Stimulated activated memory B cell treated with anti-CD40 and anti-IgM and Interleukin-4, amounts not matched to agents 10 μg/mL and 1 μg/mL and 100 μg/mL, for 72 hours (primary cell): ENCODE measurements at regions not wholly inside any gene's neighbourhood (a gene's known extent, or its start where the extent isn't known, plus 50 kb on each side); places are given as distances from the start of the nearest gene placed in this dataset.
"Not testable (repeated sequence)": the region's sequence is repeated elsewhere in the genome, so short reads cannot be mapped to it uniquely, and the experiment has no call there.

Source experiments
- ATAC-seq: fragments of 150-1000 bp; cut with Tn5 transposase; 2 replicates; pipeline ENCODE4 v1.10.0; 2021
- H3K27ac Mint-ChIP-seq: one replicate; pipeline ENCODE4 v1.8.0; 2022; ENCODE audit warnings: mild to moderate bottlenecking, mixed read lengths
- H3K27me3 Mint-ChIP-seq: one replicate; pipeline ENCODE4 v1.8.0; 2022; ENCODE audit warnings: mixed read lengths
- H3K36me3 Mint-ChIP-seq: one replicate; pipeline ENCODE4 v1.8.0; 2022; ENCODE audit warnings: mixed read lengths
- H3K4me1 Mint-ChIP-seq: one replicate; pipeline ENCODE4 v1.8.0; 2022; ENCODE audit warnings: mixed read lengths
- H3K4me3 Mint-ChIP-seq: one replicate; pipeline ENCODE4 v1.8.0; 2022; ENCODE audit warnings: mild to moderate bottlenecking, moderate library complexity, mixed read lengths
- H3K9me3 Mint-ChIP-seq: one replicate; pipeline ENCODE4 v1.8.0; 2022; ENCODE audit warnings: mixed read lengths

- Mint-ChIP-seq H3K27me3 (no peaks in the 10 kb centered on the region), H3K4me1 (no peaks in the 10 kb centered on the region), H3K36me3 (no peaks in the 10 kb centered on the region), H3K4me3 (no peak overlapping the region), H3K9me3 (peaks cover 5% of the 10 kb centered on the region), H3K27ac (no peak overlapping the region)
- no peak for ATAC-seq
These were observed 1046.6 kb downstream of the CDH8 start for GRCh38 chr16:60989592-60989991.

- H3K27me3 Mint-ChIP-seq = no peaks in the 10 kb centered on the region
- H3K27ac Mint-ChIP-seq = no peak overlapping the region
- peaks cover 11% of the 10 kb centered on the region for H3K9me3 Mint-ChIP-seq
- no peak overlapping the region for H3K4me3 Mint-ChIP-seq
- H3K4me1 Mint-ChIP-seq = no peaks in the 10 kb centered on the region
- no peak for ATAC-seq
- no peaks in the 10 kb centered on the region for H3K36me3 Mint-ChIP-seq
These were observed 1057.1 kb downstream of the CDH8 start for GRCh38 chr16:60979119-60979518.

- no peak for ATAC-seq
- Mint-ChIP-seq H3K27ac (no peak overlapping the region), H3K4me1 (no peaks in the 10 kb centered on the region), H3K36me3 (no peaks in the 10 kb centered on the region), H3K27me3 (no peaks in the 10 kb centered on the region), H3K4me3 (no peak overlapping the region), H3K9me3 (peaks cover 3% of the 10 kb centered on the region)
These were observed 1086.4 kb downstream of the CDH8 start for GRCh38 chr16:60949800-60950199.

- no peak for ATAC-seq
- Mint-ChIP-seq H3K4me1 (no peaks in the 10 kb centered on the region), H3K27me3 (no peaks in the 10 kb centered on the region)
These were observed 1091.0 kb downstream of the CDH8 start for GRCh38 chr16:60945225-60945624.

GRCh38 chr16:60936189-60936588 is 1100.0 kb downstream of the CDH8 start:
- not testable (repeated sequence) for H3K27me3 Mint-ChIP-seq, H3K9me3 Mint-ChIP-seq, H3K4me1 Mint-ChIP-seq, H3K4me3 Mint-ChIP-seq, H3K36me3 Mint-ChIP-seq, ATAC-seq, H3K27ac Mint-ChIP-seq

More at GRCh38 chr16:60945225-60945624, 1091.0 kb downstream of the CDH8 start:
- Mint-ChIP-seq H3K4me3 (no peak overlapping the region), H3K36me3 (no peaks in the 10 kb centered on the region), H3K27ac (no peak overlapping the region), H3K9me3 (peaks cover 5% of the 10 kb centered on the region)

GRCh38 chr16:60932600-60932999 is 1103.6 kb downstream of the CDH8 start:
- H3K27me3 Mint-ChIP-seq = no peaks in the 10 kb centered on the region
- peaks cover 3% of the 10 kb centered on the region for H3K9me3 Mint-ChIP-seq
- H3K36me3 Mint-ChIP-seq = no peaks in the 10 kb centered on the region
- H3K27ac Mint-ChIP-seq = no peak overlapping the region
- no peaks in the 10 kb centered on the region for H3K4me1 Mint-ChIP-seq
- no peak overlapping the region for H3K4me3 Mint-ChIP-seq
- no peak for ATAC-seq

- Mint-ChIP-seq H3K4me3 (no peak overlapping the region), H3K27ac (no peak overlapping the region), H3K27me3 (no peaks in the 10 kb centered on the region), H3K9me3 (peaks cover 4% of the 10 kb centered on the region), H3K36me3 (no peaks in the 10 kb centered on the region), H3K4me1 (no peaks in the 10 kb centered on the region)
- ATAC-seq = no peak
These were observed 1105.9 kb downstream of the CDH8 start for GRCh38 chr16:60930291-60930690.

- no peak overlapping the region for H3K27ac Mint-ChIP-seq
- H3K4me3 Mint-ChIP-seq = no peak overlapping the region
- H3K4me1 Mint-ChIP-seq = no peaks in the 10 kb centered on the region
- no peak for ATAC-seq
- H3K27me3 Mint-ChIP-seq = no peaks in the 10 kb centered on the region
- H3K36me3 Mint-ChIP-seq = no peaks in the 10 kb centered on the region
- H3K9me3 Mint-ChIP-seq = peaks cover 12% of the 10 kb centered on the region
These were observed 1113.3 kb downstream of the CDH8 start for GRCh38 chr16:60922920-60923319.

- no peaks in the 10 kb centered on the region for H3K27me3 Mint-ChIP-seq
- ATAC-seq = no peak
- no peak overlapping the region for H3K27ac Mint-ChIP-seq
- no peaks in the 10 kb centered on the region for H3K4me1 Mint-ChIP-seq
- H3K4me3 Mint-ChIP-seq = no peak overlapping the region
- H3K9me3 Mint-ChIP-seq = peaks cover 5% of the 10 kb centered on the region
- H3K36me3 Mint-ChIP-seq = no peaks in the 10 kb centered on the region
These were observed 1121.9 kb downstream of the CDH8 start for GRCh38 chr16:60914334-60914733.

GRCh38 chr16:60907645-60908044 is 1128.6 kb downstream of the CDH8 start:
- no peak for ATAC-seq

GRCh38 chr16:60905811-60906210 is 1130.4 kb downstream of the CDH8 start:
- no peaks in the 10 kb centered on the region for H3K4me1 Mint-ChIP-seq
- H3K27ac Mint-ChIP-seq = no peak overlapping the region
- ATAC-seq = no peak
- H3K27me3 Mint-ChIP-seq = no peaks in the 10 kb centered on the region
- peaks cover 3% of the 10 kb centered on the region for H3K9me3 Mint-ChIP-seq
- H3K4me3 Mint-ChIP-seq = no peak overlapping the region
- H3K36me3 Mint-ChIP-seq = no peaks in the 10 kb centered on the region

More at GRCh38 chr16:60907645-60908044, 1128.6 kb downstream of the CDH8 start:
- no peaks in the 10 kb centered on the region for H3K36me3 Mint-ChIP-seq
- H3K4me1 Mint-ChIP-seq = no peaks in the 10 kb centered on the region
- no peaks in the 10 kb centered on the region for H3K27me3 Mint-ChIP-seq
- no peak overlapping the region for H3K27ac Mint-ChIP-seq
- H3K4me3 Mint-ChIP-seq = no peak overlapping the region
- peaks cover 3% of the 10 kb centered on the region for H3K9me3 Mint-ChIP-seq

GRCh38 chr16:60902114-60902513 is 1134.1 kb downstream of the CDH8 start:
- Mint-ChIP-seq H3K27ac (no peak overlapping the region), H3K4me3 (no peak overlapping the region), H3K36me3 (no peaks in the 10 kb centered on the region), H3K4me1 (no peaks in the 10 kb centered on the region), H3K27me3 (no peaks in the 10 kb centered on the region), H3K9me3 (peaks cover 4% of the 10 kb centered on the region)
- no peak for ATAC-seq

- H3K27me3 Mint-ChIP-seq = no peaks in the 10 kb centered on the region
- ATAC-seq = no peak
- H3K27ac Mint-ChIP-seq = no peak overlapping the region
- H3K4me3 Mint-ChIP-seq = no peak overlapping the region
- H3K9me3 Mint-ChIP-seq = peaks cover 2% of the 10 kb centered on the region
- H3K36me3 Mint-ChIP-seq = no peaks in the 10 kb centered on the region
- H3K4me1 Mint-ChIP-seq = no peaks in the 10 kb centered on the region
These were observed 1153.4 kb downstream of the CDH8 start for GRCh38 chr16:60882816-60883215.

- Mint-ChIP-seq H3K36me3 (no peaks in the 10 kb centered on the region), H3K27ac (no peak overlapping the region), H3K4me1 (no peaks in the 10 kb centered on the region), H3K4me3 (no peak overlapping the region), H3K27me3 (no peaks in the 10 kb centered on the region), H3K9me3 (peaks cover 3% of the 10 kb centered on the region)
- no peak for ATAC-seq
These were observed 1183.6 kb downstream of the CDH8 start for GRCh38 chr16:60852635-60853034.

GRCh38 chr16:60821661-60822060 is 1214.6 kb downstream of the CDH8 start:
- ATAC-seq = no peak
- Mint-ChIP-seq H3K9me3 (no peaks in the 10 kb centered on the region), H3K36me3 (no peaks in the 10 kb centered on the region), H3K27ac (no peak overlapping the region), H3K4me3 (no peak overlapping the region), H3K4me1 (no peaks in the 10 kb centered on the region), H3K27me3 (no peaks in the 10 kb centered on the region)

GRCh38 chr16:60820361-60820760 is 1215.9 kb downstream of the CDH8 start:
- Mint-ChIP-seq H3K27ac (no peak overlapping the region), H3K36me3 (no peaks in the 10 kb centered on the region), H3K4me3 (no peak overlapping the region), H3K4me1 (no peaks in the 10 kb centered on the region), H3K9me3 (no peaks in the 10 kb centered on the region), H3K27me3 (no peaks in the 10 kb centered on the region)
- ATAC-seq = no peak

- H3K27me3 Mint-ChIP-seq = no peaks in the 10 kb centered on the region
- no peak overlapping the region for H3K4me3 Mint-ChIP-seq
- no peak for ATAC-seq
- no peaks in the 10 kb centered on the region for H3K36me3 Mint-ChIP-seq
- no peaks in the 10 kb centered on the region for H3K4me1 Mint-ChIP-seq
- no peaks in the 10 kb centered on the region for H3K9me3 Mint-ChIP-seq
- H3K27ac Mint-ChIP-seq = no peak overlapping the region
These were observed 1217.8 kb downstream of the CDH8 start for GRCh38 chr16:60818465-60818864.
